Psoas muscle (tissue), 7 donors: ENCODE measurements at regions not wholly inside any gene's neighbourhood (a gene's known extent, or its start where the extent isn't known, plus 50 kb on each side); places are given as distances from the start of the nearest gene placed in this dataset.

Experiments
- ATAC-seq, 4 donors: fragments of 200-7000 bp; cut with Tn5 transposase; one replicate each; pipeline ENCODE4 v1.9.1; 2020; ENCODE audit warnings: moderate library complexity in 3 of 4, mild to moderate bottlenecking in 2 of 4
- DNase-seq, 2 donors: peaks; one replicate each; pipeline ENCODE4 v3.0.0-alpha.2; 2020
- H3K27ac ChIP-seq: fragments of 200-600 bp; one replicate; pipeline ENCODE4 v1.8.0; 2022
- H3K27me3 ChIP-seq, 3 donors: fragments of 200-600 bp in 1 of 3; one replicate each; pipeline versions ENCODE4 v1.6.1 to v1.8.0; 2013 to 2022; ENCODE audit warnings: low read length in 2 of 3, mild to moderate bottlenecking in 2 of 3, moderate library complexity in 1 of 3; ENCODE audit not compliant: insufficient read depth in 3 of 3
- H3K36me3 ChIP-seq, 2 donors: fragments of 200-600 bp in 1 of 2; one replicate each; pipeline versions ENCODE4 v1.6.1 to v1.8.0; 2013 to 2022; ENCODE audit warnings: low read depth in 1 of 2, mild to moderate bottlenecking in 1 of 2, moderate library complexity in 1 of 2; ENCODE audit not compliant: insufficient read depth in 1 of 2
- H3K4me1 ChIP-seq: fragments of 200-600 bp; one replicate; pipeline ENCODE4 v1.8.0; 2022
- H3K4me3 ChIP-seq: fragments of 200-600 bp; one replicate; pipeline ENCODE4 v1.8.0; 2022; ENCODE audit warnings: mild to moderate bottlenecking
- H3K9me3 ChIP-seq: fragments of 200-600 bp; one replicate; pipeline ENCODE4 v1.8.0; 2022
- WGBS, 3 donors: extraction: QIAGEN DNeasy Blood & Tissue Kit; methylation state at CpG; one replicate each; pipeline versions ENCODE4 v1.1.6 to v1.1.7; 2013; 5-methylcytosine and 5-hydroxymethylcytosine counted together
- intact Hi-C, 2 donors: fragments of 100-400 bp; cut with DNase I; formaldehyde crosslinking; loops; one replicate each; pipeline versions ENCODE4 v1.11.0 to v1.14.2; 2022
- TF ChIP-seq, protein P1 (sequence below): fragments of 200-600 bp; IDR thresholded peaks from one replicate; pipeline ENCODE4 v1.8.0; 2022; ENCODE audit warnings: antibody characterized with exemption
- donor health status: healthy with polysubstance abuse.
- donor health status: DM: no; HTN: no; CAD: no; lungs with moderate emphysema.
- donor health status: Bipolar disorder and iron deficiency.
- donor health status: healthy.
- donor health status: DM: yes; HTN: yes; CAD: no.
- donor health status: DM: no; HTN: no; CAD: no.
- donor health status: DM: yes; HTN: yes; CAD: no.

DNA sequence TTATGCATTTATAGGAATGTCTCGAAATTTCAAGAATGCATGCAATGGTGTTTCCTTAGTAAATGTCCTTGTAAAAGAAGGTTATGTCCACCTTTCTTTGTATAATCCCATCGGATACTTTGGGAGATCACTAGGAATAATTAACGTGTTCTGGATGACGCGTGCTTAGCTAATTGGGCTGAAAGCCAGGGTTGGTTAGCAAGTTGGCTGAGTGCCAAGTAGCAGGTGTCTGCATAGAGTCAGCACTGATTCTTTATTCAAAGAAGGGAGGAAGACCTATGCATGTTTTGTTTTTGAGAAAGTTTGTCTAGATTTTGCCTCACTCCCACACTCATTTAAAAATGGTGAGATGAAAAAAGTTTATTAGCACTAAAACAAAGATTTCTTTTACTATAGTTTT lies 144.6 kb downstream of the SOX3 start:
- no peak for DNase-seq
- TF ChIP-seq, protein P1, sequence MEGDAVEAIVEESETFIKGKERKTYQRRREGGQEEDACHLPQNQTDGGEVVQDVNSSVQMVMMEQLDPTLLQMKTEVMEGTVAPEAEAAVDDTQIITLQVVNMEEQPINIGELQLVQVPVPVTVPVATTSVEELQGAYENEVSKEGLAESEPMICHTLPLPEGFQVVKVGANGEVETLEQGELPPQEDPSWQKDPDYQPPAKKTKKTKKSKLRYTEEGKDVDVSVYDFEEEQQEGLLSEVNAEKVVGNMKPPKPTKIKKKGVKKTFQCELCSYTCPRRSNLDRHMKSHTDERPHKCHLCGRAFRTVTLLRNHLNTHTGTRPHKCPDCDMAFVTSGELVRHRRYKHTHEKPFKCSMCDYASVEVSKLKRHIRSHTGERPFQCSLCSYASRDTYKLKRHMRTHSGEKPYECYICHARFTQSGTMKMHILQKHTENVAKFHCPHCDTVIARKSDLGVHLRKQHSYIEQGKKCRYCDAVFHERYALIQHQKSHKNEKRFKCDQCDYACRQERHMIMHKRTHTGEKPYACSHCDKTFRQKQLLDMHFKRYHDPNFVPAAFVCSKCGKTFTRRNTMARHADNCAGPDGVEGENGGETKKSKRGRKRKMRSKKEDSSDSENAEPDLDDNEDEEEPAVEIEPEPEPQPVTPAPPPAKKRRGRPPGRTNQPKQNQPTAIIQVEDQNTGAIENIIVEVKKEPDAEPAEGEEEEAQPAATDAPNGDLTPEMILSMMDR = no peak
- H3K4me3 ChIP-seq = no peak overlapping the region
- WGBS, 3 donors = 35 to 52% (median 35%) methylated on average over 5 of the region's 5 CpGs
- H3K9me3 ChIP-seq = no peaks in the 10 kb centered on the region
- peaks cover 0 to 5% (median 0%) of the 10 kb centered on the region in 3 donors for H3K27me3 ChIP-seq
- H3K27ac ChIP-seq = no peak overlapping the region
- no peak for ATAC-seq
- intact Hi-C loops = no loop called here
- H3K36me3 ChIP-seq = no peaks in the 10 kb centered on the region
- no peaks in the 10 kb centered on the region for H3K4me1 ChIP-seq

DNA sequence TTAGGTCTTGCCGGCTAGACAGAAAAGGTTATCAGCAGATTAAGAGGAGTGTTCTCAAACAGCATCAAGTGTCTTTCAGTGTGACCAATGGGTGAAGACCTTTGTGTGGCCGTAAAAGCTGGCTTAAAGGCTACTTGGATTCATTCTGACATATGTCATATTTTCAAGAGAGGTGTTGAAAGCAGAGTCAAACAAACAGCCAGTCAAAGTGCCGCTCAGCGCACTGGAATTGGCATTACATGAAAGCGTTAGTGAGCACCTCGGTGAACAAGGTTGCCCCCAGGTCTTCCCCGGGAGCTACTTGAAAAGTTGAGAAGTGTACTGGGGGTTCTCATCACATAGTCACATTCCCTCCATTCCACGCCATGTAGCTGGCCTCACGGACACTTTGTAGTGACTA lies 148.9 kb downstream of the SOX3 start:
- no peaks in the 10 kb centered on the region for H3K9me3 ChIP-seq
- H3K27ac ChIP-seq = no peak overlapping the region
- ATAC-seq = peak in 1 of 4 donors; percentile 40
- DNase-seq = no peak
- TF ChIP-seq, protein P1 = no peak
- H3K36me3 ChIP-seq = no peaks in the 10 kb centered on the region
- intact Hi-C loops = no loop called here
- H3K4me3 ChIP-seq = no peak overlapping the region
- H3K4me1 ChIP-seq = no peaks in the 10 kb centered on the region
- peaks cover 0 to 10% (median 0%) of the 10 kb centered on the region in 3 donors for H3K27me3 ChIP-seq
- WGBS, 3 donors = 22 to 53% (median 26%) methylated on average over 9 of the region's 9 CpGs

DNA sequence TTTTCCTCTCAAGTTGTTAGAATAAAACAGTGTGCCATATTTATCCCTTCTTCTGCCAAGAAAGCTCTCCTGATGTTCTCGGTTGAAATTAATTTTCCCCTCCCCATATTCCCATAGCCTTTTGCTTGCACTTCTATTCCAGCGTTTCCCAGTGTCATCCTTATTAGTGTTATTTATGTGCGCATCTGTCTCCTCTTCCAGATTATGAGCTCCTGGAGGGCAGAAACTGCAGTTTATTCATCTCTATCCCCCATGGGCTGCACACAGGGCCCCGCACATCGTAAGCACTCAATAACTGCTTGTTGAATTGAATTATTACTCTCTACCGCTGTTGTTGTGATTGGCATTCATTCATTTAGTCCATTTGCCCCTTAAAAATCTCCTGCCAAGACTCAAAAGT lies 149.4 kb downstream of the SOX3 start:
- Histone ChIP-seq H3K9me3 (no peaks in the 10 kb centered on the region), H3K27ac (no peak overlapping the region), H3K36me3 (no peaks in the 10 kb centered on the region), H3K4me1 (no peaks in the 10 kb centered on the region), H3K27me3 (peaks cover 0 to 10% (median 0%) of the 10 kb centered on the region in 3 donors), H3K4me3 (no peak overlapping the region)
- 37 to 39% (median 38%) methylated on average over 6 of the region's 6 CpGs for WGBS, 3 donors
- ATAC-seq = no peak
- TF ChIP-seq, protein P1 = no peak
- intact Hi-C loops = no loop called here
- DNase-seq = no peak

DNA sequence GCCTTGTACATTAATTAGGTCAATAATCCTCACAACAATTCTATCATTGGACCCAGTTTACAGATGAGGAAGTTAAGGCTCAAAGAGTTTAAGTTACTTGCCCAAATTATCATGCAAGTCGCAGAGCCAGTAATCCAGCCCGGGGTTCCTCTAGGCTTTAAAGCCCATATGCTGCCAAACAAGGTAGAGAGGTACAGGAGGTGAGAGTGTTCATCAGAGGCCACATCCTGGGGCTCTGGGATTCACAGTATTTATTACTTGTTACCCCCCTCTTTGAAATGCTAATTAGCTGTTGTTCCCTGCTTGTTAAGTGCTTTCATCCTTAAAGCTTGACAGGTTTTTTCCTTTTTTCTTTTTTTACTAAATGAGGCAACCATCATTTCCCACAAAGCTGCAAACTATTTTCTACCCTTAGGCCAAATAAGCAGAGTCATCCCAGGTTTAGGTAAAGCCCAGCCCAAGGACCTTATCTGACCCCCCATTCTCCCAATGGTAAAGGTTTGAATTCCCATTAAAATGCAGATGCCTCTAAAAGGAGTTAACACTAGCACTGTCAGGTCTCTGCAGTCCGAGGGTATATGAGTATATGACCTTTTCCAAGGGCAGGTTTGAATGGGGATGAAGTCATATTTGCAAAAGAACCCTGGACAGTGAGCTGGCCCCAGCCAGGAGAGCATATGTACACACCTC lies 150.3 kb downstream of the SOX3 start:
- Histone ChIP-seq H3K4me1 (no peaks in the 10 kb centered on the region), H3K9me3 (no peaks in the 10 kb centered on the region), H3K36me3 (no peaks in the 10 kb centered on the region), H3K27ac (no peak overlapping the region), H3K4me3 (no peak overlapping the region), H3K27me3 (peaks cover 0 to 10% (median 0%) of the 10 kb centered on the region in 3 donors)
- intact Hi-C loops = no loop called here
- DNase-seq = no peak
- no peak for ATAC-seq
- WGBS, 3 donors = 27 to 57% (median 37%) methylated on average over 3 of the region's 3 CpGs
- TF ChIP-seq, protein P1 = no peak

DNA sequence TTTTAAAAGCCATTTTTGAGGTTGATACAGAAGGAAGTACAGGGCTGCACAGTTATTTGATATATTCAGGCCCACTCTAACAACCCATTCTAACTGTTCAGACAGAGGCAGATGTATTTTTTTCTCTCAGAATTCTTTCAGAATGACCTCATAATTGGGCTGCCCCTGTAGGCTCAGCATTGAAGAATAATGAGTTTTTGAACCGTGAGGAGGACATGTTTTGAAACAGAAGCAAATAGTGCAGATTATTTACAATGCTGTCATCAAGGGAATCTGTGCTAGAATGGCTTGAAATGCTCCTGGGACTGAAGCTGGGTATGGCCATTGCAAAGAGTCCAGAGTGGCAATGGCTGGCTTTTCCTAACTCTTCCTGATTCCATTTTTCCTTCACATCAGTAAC lies 158.1 kb downstream of the SOX3 start:
- ATAC-seq (no peak), DNase-seq (no peak)
- Histone ChIP-seq H3K9me3 (no peaks in the 10 kb centered on the region), H3K36me3 (no peaks in the 10 kb centered on the region), H3K27ac (no peak overlapping the region), H3K4me1 (no peaks in the 10 kb centered on the region), H3K27me3 (no peaks in the 10 kb centered on the region), H3K4me3 (no peak overlapping the region)
- intact Hi-C loops = no loop called here
- TF ChIP-seq, protein P1 = no peak
- 21 to 29% (median 21%) methylated on average over 1 of the region's 1 CpG for WGBS, 3 donors
